ENCODE measurements at regions not wholly inside any gene's neighbourhood (a gene's known extent, or its start where the extent isn't known, plus 50 kb on each side); places are given as distances from the start of the nearest gene placed in this dataset.
"Not testable (repeated sequence)": the region's sequence is repeated elsewhere in the genome, so short reads cannot be mapped to it uniquely, and the experiment has no call there.

DNA sequence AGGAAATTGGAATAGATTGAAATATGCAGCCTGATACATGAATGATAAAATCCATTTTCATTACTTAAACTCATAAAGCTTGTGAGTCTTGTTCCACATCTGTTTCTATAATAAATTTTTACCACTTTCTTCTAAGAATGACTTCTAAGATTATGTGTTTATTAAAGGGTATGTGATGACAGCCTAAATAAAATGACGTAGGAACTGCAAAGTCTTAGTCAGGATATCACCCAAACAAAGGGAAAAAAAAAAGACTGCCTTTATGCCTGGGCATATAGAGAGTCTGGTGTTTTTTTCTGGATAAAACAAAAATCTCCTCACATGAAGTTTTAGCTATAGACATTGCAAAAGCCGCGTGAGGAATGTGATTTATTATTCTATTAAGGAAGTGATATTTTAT lies 844.0 kb downstream of the DIPK2A start:
- no peak for DNase-seq

DNA sequence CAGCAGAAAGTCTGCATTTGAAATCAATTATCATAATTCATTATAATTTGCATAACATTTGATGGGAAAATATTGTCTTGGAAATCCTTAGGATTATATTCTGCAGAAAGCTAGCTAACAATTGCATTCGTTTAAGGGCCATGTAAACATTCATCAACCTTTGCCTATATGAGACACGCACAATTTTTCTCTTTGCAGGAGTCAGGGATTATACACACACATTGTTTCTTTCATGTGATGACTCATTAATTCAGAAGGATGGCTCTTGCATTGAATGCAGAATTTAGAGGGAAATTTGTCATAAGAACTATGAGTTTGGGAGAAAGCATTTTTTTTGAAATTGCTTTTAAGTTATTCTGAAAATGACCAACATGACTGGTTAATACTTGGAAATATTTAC lies 844.7 kb downstream of the DIPK2A start:
- no peak for DNase-seq

- DNase-seq, result no peak
Observed at GRCh38 chr3:144818973-144819372, 847.4 kb downstream of the DIPK2A start.

DNA sequence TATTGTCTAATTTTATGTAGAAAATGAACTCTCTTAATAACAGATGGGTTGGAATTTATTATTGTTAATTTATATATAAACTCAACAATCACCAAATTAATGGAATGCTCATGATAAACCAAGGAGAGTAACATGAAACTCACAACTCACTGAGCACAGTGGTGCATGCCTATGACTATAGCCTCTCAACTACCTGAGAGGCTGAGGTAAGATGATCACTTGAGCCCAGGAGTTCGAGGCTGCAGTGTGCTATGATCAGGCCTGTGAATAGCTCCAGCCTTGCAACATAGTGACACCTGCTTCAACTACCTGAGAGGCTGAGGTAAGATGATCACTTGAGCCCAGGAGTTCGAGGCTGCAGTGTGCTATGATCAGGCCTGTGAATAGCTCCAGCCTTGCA lies 848.6 kb downstream of the DIPK2A start:
- not testable (repeated sequence) for DNase-seq

GRCh38 chr3:144820726-144821125 lies 849.1 kb downstream of the DIPK2A start:
- DNase-seq, result no peak

DNA sequence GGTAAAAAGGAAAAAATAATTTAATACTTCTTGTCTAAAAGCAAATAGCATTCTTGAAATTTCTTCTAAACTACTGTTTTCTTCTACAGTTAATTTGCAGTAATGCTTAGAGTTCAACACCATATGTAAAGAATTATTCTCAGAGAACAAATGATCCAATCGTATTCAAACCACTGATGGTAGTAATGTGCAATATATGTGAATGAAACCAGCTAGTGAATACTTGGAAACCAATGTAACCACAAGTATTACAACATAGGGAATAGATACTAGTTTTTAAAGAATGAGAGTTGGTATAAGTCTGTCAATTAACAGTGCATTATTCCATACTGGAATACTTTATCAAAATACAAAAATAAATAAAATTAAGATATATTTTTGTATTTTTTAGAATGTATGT lies 850.0 kb downstream of the DIPK2A start:
- no peak for DNase-seq

DNA sequence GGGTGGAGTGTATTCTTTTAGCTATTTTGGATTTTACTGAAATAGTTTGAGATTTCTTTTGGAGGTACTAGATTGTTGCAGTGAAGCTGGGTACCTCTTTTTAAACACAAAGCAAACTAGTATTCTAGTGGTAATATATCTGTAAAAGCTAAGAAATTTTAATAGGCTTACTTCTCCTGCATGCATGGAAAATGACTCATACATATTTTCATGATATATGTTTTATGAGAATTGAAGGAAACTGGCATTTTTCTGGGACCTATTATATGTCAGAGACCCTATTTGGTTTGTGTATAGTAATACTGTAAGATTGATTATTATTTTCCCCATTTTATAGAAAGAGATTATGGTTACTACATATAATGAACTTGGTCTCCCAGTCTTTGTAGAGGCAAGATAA lies 851.0 kb downstream of the DIPK2A start:
- no peak for DNase-seq

DNA sequence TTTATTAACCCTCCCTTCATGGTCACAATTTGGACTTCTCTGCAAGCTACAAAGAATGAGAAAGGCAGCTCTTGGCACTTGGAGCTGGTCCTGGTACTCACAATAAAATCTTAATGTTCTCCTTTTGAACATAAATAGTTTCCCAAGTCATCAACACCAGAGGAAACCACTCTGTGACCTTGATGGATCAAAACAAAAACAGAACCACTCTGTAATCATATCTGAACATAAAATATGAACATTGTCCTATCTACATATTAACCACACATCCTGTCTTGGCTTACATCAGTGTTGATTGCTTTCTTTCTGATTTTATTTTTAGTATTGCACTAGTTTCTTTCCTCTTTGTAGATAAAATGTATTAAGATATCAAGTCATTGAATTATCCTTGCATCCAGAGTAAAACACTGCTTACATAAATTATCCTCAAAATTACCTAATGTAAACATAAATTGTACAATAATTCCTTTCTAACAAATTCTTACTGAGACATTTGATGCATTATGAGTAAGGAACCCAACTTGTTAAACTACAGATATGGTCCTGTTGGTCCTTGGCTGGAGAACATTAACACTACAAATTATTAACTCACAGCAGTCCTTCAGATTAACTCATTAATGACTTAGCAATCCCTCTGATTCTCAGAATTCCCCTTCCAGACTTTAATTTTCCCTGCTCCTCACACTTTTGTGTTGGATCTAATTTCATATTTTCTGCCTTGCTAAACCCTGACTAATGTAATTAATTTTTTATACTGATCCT lies 860.5 kb downstream of the DIPK2A start:
- DNase-seq, result no peak

GRCh38 chr3:144839991-144840390 lies 868.4 kb downstream of the DIPK2A start:
- DNase-seq, result no peak

GRCh38 chr3:144840866-144841265 lies 869.2 kb downstream of the DIPK2A start:
- DNase-seq, result no peak

GRCh38 chr3:144843099-144843498 lies 871.5 kb downstream of the DIPK2A start:
- peak in 1 of 56 donors; percentile 1 for DNase-seq

DNA sequence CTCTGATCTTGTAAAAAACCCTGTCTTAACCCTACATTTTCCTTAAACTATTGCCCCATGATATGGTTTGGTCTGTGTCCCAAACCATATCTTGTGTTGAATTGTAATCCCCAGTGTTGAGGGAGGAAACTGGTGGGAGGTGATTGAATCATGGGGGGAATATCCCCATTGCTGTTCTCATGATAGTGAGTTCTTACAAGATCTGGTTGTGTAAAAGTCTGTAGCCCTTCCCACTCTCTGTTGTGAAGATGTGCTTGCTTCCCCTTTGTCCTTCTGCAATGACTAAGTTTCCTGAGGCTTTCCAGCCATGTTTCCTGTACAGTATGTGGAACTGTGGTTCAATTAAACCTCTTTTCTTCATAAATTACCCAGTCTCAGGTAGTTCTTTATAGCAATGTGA lies 881.4 kb downstream of the DIPK2A start:
- no peak for DNase-seq

DNA sequence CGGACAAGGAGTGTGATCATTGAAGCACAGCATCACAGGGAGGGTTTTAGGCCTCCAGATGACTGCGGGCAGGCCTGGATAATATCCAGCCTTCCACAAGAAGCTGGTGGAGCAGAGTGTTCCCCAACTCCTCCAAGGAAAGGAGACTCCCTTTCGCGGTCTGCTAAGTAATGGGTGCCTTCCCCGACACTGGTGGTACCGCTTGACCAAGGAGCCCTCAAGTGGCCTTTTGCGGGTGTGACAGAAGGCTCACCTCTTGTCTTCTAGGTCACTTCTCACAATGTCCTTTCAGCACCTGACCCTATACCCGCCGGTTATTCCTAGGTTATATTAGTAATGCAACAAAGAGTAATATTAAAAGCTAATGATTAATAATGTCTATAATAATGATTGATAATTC lies 882.4 kb downstream of the DIPK2A start:
- DNase-seq, result not testable (repeated sequence)

DNA sequence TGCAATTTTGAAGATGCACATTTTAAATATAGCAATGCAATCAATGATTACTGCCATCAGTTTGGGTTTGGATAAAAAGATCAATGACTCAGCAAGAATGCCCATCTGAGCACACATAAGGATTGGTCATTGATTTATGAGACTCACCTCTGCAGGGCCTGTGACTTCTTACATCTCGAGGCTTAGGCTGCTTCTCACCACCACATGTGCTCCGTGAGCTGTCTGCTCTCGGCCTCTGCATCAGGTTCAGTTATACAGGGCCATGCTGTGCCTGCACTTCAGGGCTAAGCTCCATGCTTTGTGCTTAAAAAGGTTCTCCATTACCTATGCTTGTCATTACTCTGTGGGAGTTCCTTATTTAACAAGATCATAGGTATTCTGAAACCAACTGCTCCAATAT lies 887.5 kb downstream of the DIPK2A start:
- no peak for DNase-seq

DNA sequence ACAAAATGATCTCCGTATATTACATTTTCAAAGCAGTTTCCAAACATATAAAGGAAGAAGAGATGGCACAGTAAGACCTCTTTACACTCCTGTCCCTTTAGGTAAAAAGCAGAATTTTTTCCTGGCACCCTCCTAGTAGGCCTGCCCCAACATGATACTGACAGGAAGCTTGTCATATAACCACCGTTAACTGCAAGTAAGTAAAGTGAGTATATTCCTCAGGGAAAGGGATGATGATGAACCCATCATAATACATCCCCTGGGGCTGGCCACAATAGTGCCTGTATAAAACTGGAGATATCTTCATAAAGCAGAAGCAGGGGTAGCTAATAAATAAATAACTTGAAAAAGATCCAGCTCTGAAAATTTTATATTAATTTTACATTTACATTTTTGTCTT lies 893.0 kb downstream of the DIPK2A start:
- DNase-seq, result no peak

DNA sequence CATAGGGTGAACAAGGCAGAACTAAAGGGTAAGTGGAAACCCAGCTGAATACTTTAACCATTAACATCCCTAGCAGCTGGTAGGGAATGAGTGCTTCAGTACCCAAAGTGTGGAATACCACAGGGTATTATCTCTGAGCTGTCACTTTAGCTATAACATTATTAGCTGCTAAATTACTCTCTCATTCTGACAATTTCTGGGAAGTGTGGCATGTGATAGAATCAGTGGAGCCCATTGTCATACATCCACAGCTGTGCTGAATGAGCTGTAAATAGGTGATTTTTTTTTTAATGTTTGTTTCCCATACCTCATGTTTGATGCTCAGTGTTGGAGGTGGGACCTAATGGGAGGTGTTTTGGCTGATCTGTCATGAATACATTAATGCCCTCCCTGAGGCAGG lies 894.3 kb downstream of the DIPK2A start:
- no peak for DNase-seq

- DNase-seq, result no peak
Observed at GRCh38 chr3:144866476-144866875, 894.9 kb downstream of the DIPK2A start.

GRCh38 chr3:144868506-144868905 lies 896.9 kb downstream of the DIPK2A start:
- DNase-seq, result no peak

DNA sequence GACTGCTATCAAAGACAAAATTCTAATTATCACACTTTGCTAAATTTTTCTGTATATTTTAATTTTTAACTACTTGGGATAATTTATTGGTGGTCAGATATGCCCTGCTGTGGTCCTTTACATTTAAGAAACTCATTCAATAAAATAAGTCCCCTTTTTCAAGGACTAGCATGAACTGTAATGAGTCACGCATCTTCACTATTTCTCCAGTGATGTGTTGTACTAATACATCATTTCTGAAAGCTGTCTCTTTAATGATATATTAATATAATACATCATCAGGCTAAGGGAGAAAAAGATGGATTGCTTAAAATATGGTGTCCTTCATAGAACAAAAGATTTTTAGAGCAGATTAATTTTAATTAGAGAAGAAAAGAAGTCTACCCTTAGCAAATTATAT lies 901.4 kb downstream of the DIPK2A start:
- no peak for DNase-seq

DNA sequence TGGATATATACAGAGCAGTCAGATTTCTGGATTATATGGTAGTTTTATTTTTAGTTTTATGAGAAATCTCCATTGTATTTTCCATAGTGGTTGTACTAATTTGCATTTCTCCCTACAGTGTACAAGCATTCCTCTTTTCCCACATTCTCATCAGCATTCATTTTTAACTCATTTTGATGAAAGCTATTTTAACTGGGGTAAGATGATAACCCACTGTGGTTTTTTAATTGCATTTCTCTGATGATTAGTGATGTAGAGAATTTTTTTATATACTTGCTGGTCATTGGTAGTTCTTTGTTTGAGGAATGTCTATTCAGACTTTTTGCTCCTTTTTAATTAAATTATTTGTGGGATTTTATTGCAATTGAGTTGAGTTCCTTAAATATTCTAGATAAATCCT lies 903.6 kb downstream of the DIPK2A start:
- DNase-seq, result no peak

- no peak for DNase-seq
Observed at GRCh38 chr3:144877356-144877755, 905.7 kb downstream of the DIPK2A start.

DNA sequence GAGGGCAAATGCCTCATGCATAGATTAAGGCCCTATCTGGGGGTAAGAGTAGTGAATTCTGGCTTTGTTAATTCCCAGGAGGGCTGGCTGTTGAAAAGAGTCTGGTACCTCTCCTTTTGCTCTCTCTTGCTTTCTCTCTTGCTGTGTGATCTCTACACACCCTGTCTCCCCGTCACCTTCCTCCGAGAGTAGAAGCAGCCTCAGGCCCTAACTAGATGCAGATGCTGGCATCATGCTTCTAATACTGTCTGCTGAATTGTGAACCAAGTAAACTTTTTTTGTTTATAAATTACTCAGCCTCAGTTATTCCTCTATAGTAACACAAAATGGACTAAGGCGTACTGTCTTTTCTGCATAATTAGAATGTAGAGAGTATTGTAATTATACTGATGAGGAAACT lies 908.1 kb downstream of the DIPK2A start:
- no peak for DNase-seq

- DNase-seq, result no peak
Observed at GRCh38 chr3:144893980-144894379, 922.4 kb downstream of the DIPK2A start.

DNA sequence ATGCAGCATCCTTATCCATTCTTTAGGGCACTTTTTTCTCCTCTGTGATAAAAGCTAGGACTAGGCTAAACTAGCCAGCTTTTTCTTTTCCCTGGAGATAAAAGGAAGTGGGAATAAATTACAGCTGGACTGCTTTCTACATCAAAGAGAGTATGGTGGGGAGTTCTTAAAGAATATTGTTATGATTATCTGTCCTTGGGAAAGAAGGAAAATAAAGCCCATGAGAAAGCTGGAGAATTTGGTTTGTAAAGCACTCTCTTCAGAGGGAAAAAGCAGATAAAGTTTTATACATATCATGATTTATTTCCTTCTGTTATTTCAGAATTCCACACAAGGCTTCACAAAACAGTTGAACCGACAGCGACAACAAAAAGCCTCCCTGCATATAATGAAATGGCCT lies 923.0 kb downstream of the DIPK2A start:
- DNase-seq, result no peak

Measured in amygdala (tissue), 56 donors.